ENCODE measurements at regions not wholly inside any gene's neighbourhood (a gene's known extent, or its start where the extent isn't known, plus 50 kb on each side); places are given as distances from the start of the nearest gene placed in this dataset.

DNA sequence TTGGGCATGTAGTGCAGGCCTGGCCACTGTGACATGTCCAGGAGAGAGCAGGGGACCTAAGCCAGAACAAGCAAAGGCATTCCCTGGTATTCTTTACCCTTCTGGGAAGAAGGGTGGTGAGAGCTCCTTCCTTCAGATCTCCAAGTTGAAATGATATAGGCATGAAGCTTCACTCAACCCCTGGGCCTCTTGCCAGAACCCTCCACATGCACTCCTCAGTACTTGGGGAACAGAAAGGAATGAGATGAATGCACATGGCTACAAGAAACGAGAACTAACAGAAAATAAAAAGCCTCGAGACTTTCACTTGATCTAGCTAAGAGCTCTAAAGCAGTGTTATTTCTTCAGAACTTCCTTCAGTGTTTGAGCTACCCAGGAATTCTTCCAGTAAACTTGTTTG, 262.2 kb downstream of the ETV1 start:
- no peak for TF ChIP-seq CTCF (IDR thresholded peaks at IDR 0.05; ENCODE audit: low read depth, low read length)
- no peak for TF ChIP-seq EZH2phosphoT487 (IDR thresholded peaks at IDR 0.05; ENCODE audit: low read depth)

Measured in OCI-LY3 (cell line).